Glutamatergic neuron (in vitro differentiated cells): ENCODE measurements at regions not wholly inside any gene's neighbourhood (a gene's known extent, or its start where the extent isn't known, plus 50 kb on each side); places are given as distances from the start of the nearest gene placed in this dataset.
"Not testable (repeated sequence)": the region's sequence is repeated elsewhere in the genome, so short reads cannot be mapped to it uniquely, and the experiment has no call there.

ENCODE experiments used
- DNase-seq: peaks from one replicate; pipeline ENCODE4 v3.0.0; 2022
- H3K27ac Mint-ChIP-seq: one replicate; pipeline ENCODE4 v1.8.0; 2020; ENCODE audit warnings: mild to moderate bottlenecking, mixed read lengths, inconsistent platforms; ENCODE audit not compliant: unreplicated experiment
- H3K27me3 Mint-ChIP-seq: one replicate; pipeline ENCODE4 v1.8.0; 2020; ENCODE audit warnings: mild to moderate bottlenecking, moderate library complexity, mixed read lengths, inconsistent platforms; ENCODE audit not compliant: unreplicated experiment
- H3K36me3 Mint-ChIP-seq: one replicate; pipeline ENCODE4 v1.8.0; 2020; ENCODE audit warnings: mild to moderate bottlenecking, mixed read lengths, inconsistent platforms; ENCODE audit not compliant: unreplicated experiment
- H3K4me1 Mint-ChIP-seq: one replicate; pipeline ENCODE4 v1.8.0; 2020; ENCODE audit warnings: mild to moderate bottlenecking, low read depth, mixed read lengths, inconsistent platforms; ENCODE audit not compliant: unreplicated experiment
- H3K4me3 Mint-ChIP-seq: one replicate; pipeline ENCODE4 v1.8.0; 2020; ENCODE audit warnings: mild to moderate bottlenecking, mixed read lengths, inconsistent platforms; ENCODE audit not compliant: unreplicated experiment
- H3K9me3 Mint-ChIP-seq: one replicate; pipeline ENCODE4 v1.8.0; 2020; ENCODE audit warnings: mild to moderate bottlenecking, moderate library complexity, mixed read lengths, inconsistent platforms; ENCODE audit not compliant: unreplicated experiment
- TF ChIP-seq, protein P1 (sequence below): fragments of 200-600 bp; sonication (generic); IDR thresholded peaks from one replicate; pipeline ENCODE4 v1.5.0; 2021; ENCODE audit not compliant: partially characterized antibody, unreplicated experiment

DNA sequence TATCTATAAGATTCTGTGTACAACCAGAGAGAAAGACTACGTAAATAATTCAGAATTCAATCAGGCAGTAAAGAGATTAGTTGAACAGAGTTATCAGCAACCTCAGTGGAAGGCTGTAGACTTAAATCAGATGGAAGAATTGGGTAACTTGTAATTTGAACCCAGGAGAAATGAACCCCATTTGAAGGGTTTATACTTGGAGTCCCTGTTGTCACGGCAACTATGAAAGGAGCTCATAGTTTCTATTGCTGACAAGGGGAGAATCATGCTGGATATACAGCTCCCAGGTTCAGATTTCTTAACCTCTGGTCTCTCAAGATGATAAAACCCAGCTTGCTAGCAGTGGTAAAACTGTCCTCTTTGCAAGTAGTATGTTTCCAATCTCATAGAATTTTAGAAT lies 54.4 kb upstream of the BMP4 start:
- no peak for DNase-seq
- Mint-ChIP-seq H3K27ac (no peak overlapping the region), H3K4me1 (peaks cover 3% of the 10 kb centered on the region)

DNA sequence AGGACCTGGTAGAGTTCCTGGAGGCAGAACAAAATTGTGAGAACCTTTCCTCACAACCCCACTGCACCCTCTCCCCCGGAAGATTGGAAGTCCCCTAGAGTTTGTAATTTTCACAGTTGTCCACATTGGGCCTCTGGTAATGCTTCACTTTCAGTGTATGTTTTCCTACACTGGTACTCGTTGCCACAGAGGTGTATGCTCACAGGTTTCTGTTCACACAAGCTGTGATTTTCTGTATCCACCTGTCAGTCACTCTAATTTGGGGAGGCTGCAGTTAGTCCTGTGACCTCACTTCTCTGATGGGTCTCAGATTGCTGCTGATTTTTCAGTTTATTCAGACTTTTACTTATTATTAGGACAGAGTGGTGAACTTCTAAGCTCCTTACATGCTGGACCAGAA lies 66.4 kb upstream of the BMP4 start:
- no peaks in the 10 kb centered on the region for H3K27me3 Mint-ChIP-seq
- peaks cover 23% of the 10 kb centered on the region for H3K36me3 Mint-ChIP-seq
- H3K27ac Mint-ChIP-seq = no peak overlapping the region
- H3K4me3 Mint-ChIP-seq = no peak overlapping the region
- no peaks in the 10 kb centered on the region for H3K4me1 Mint-ChIP-seq
- TF ChIP-seq, protein P1, sequence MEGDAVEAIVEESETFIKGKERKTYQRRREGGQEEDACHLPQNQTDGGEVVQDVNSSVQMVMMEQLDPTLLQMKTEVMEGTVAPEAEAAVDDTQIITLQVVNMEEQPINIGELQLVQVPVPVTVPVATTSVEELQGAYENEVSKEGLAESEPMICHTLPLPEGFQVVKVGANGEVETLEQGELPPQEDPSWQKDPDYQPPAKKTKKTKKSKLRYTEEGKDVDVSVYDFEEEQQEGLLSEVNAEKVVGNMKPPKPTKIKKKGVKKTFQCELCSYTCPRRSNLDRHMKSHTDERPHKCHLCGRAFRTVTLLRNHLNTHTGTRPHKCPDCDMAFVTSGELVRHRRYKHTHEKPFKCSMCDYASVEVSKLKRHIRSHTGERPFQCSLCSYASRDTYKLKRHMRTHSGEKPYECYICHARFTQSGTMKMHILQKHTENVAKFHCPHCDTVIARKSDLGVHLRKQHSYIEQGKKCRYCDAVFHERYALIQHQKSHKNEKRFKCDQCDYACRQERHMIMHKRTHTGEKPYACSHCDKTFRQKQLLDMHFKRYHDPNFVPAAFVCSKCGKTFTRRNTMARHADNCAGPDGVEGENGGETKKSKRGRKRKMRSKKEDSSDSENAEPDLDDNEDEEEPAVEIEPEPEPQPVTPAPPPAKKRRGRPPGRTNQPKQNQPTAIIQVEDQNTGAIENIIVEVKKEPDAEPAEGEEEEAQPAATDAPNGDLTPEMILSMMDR = no peak
- peaks cover 2% of the 10 kb centered on the region for H3K9me3 Mint-ChIP-seq
- no peak for DNase-seq

More for the DNA sequence above, 54.4 kb upstream of the BMP4 start:
- TF ChIP-seq, protein P1 = no peak
- Mint-ChIP-seq H3K36me3 (peaks cover 12% of the 10 kb centered on the region), H3K9me3 (no peaks in the 10 kb centered on the region), H3K4me3 (no peak overlapping the region), H3K27me3 (no peaks in the 10 kb centered on the region)

DNA sequence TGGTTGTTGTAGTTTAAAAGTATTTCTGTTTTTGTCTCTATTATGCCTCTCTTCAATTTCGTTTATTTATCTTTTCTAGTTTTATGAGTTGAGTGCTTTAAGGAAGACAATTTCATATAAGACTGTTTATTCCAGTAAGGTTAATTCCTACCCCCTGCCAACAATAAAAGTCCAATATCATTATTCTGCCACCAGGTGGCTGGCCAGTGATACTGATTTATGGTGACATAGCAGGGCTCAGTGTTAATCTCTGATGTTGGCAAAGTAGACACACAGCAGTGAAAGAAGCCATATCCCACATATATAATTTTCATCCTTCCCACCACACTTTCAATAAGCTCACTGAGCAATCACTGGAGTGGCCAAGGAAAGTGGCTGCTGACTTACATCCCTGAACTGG lies 69.0 kb upstream of the BMP4 start:
- Mint-ChIP-seq H3K4me3 (no peak overlapping the region), H3K27me3 (no peaks in the 10 kb centered on the region), H3K27ac (no peak overlapping the region), H3K4me1 (no peaks in the 10 kb centered on the region), H3K9me3 (peaks cover 2% of the 10 kb centered on the region), H3K36me3 (peaks cover 21% of the 10 kb centered on the region)
- DNase-seq = no peak
- TF ChIP-seq, protein P1 = no peak

DNA sequence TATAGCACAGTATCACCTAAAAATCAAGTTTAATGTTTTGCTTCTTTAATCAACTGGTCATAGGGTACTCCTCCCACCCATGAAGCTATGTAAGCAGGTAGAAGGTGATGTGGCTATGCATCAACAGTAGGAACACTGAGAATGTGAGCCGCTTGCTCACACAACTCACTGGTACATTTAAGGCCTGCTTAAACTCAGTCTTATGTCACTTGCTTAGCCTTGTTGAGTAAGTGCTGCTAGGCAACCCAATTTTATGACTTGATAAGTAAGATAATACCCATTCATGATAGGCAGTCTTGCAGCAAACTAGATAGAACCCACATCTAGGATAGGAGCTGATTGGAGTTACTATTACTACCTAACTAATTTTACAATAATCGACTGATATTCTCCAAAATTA lies 70.0 kb upstream of the BMP4 start:
- Mint-ChIP-seq H3K4me3 (no peak overlapping the region), H3K27me3 (no peaks in the 10 kb centered on the region), H3K36me3 (peaks cover 22% of the 10 kb centered on the region), H3K4me1 (no peaks in the 10 kb centered on the region), H3K9me3 (peaks cover 2% of the 10 kb centered on the region), H3K27ac (no peak overlapping the region)
- DNase-seq = no peak
- TF ChIP-seq, protein P1 = no peak

DNA sequence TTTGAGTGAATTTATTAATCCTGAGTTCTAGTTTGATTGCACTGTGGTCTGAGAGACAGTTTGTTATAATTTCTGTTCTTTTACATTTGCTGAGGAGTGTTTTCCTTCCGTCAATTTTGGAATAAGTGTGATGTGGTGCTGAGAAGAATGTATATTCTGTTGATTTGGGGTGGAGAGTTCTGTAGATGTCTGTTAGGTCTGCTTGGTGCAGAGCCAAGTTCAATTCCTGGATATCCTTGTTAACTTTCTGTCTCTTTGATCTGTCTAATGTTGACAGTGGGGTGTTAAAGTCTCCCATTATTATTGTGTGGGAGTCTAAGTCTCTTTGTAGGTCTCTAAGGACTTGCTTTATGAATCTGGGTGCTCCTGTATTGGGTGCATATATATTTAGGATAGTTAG lies 74.4 kb upstream of the BMP4 start:
- not testable (repeated sequence) for H3K4me1 Mint-ChIP-seq, H3K27me3 Mint-ChIP-seq, H3K4me3 Mint-ChIP-seq, H3K9me3 Mint-ChIP-seq, H3K27ac Mint-ChIP-seq, DNase-seq
- peaks cover 25% of the 10 kb centered on the region for H3K36me3 Mint-ChIP-seq

DNA sequence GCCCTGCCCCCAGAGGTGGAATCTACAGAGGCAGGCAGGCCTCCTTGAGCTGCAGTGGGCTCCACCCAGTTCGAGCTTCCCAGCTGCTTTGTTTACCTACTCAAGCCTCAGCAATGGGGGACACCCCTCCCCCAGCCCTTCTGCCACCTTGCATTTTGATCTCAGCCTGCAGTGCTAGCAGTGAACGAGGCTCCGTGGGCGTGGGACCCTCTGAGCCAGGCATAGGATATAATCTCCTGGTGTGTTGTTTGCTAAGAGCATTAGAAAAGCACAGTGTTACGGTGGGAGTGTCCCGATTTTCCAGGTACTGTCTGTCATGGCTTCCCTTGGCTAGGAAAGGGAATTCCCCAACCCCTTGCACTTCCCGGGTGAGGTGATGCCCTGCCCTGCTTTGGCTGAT lies 76.7 kb upstream of the BMP4 start:
- not testable (repeated sequence) for H3K4me3 Mint-ChIP-seq, H3K27me3 Mint-ChIP-seq, H3K4me1 Mint-ChIP-seq, H3K27ac Mint-ChIP-seq, DNase-seq, H3K9me3 Mint-ChIP-seq
- H3K36me3 Mint-ChIP-seq = peaks cover 25% of the 10 kb centered on the region
